Muscle of back (tissue), 3 donors: ENCODE measurements at regions not wholly inside any gene's neighbourhood (a gene's known extent, or its start where the extent isn't known, plus 50 kb on each side); places are given as distances from the start of the nearest gene placed in this dataset.
A peak's percentile ranks its signal among the peaks of the same experiment; 100 is the strongest.

ENCODE experiments used
- DNase-seq, 3 donors: peaks; one replicate each; pipeline versions ENCODE4 v3.0.0 to v3.0.0-alpha.2; 2013

DNA sequence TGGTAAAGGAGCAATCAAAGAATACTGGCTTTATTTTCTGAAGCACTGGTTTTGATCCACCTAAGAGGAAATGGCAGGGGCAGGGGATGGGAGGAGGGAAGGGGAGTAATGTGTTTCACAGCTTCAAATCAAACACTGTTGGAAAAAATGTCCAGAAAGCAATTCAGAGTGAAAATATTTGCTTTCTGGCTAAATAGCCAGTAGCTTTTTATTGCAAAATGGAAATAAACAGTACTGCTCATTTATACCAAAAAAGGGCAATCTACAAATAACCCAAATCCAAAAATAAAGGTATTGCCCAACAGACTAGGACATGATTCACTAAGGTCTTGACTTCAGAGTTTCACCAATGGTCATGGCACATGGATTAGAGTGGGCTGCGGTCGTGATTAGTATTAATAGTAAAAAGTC lies 279.3 kb upstream of the THBS1 start:
- peak in 1 of 3 donors; percentile 36 for DNase-seq

DNA sequence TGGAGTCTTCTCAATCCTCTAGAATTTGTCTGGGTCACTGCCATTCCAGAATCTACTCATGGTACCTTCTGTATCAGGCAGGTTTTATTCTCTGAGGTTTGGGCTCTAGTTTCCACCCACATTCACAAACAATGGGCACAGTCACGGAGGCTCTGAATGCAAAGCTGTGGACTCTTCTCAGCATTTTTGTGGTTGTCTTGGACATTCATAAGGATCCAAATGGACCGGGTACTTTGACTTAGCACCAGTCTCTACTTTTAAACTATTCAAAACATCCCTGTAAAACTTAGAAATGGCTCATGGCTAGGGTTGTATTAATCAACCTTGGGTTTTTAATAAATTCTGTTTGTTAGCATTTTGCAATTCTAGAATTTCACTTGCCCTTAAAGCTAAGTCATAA lies 277.9 kb upstream of the THBS1 start:
- no peak for DNase-seq

DNA sequence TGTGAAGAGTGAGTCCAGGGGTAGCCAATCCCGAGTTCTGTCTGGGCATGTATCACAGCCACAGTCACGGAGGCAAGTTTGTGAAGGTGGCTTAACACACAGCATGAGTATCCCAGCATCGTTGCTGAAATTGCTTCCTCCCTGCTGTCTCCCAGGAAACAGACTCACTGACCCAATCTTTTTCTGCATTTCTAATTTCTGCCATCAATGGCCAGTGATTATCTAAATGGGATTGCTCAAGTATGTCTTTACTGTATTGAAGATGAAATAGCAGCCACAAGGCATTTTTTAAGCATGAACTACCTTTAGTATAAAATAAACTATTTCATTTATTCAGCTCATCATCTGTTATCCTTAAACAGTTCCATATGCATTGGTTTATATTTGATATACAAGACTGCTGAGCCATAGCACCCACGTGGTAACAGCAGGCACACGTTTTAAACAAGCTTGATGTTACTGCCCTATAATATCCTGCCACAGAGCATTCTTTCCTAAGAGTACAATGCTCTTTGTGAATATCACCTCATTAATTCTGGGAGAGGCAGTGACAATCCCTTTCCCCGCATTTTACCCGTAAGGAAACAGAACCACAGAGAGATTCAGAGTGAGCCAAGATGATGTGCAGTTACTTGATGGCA lies 276.6 kb upstream of the THBS1 start:
- peak in 1 of 3 donors; percentile 93 for DNase-seq

- DNase-seq, result no peak
These were observed 275.7 kb upstream of the THBS1 start for GRCh38 chr15:39304931-39305728.

DNA sequence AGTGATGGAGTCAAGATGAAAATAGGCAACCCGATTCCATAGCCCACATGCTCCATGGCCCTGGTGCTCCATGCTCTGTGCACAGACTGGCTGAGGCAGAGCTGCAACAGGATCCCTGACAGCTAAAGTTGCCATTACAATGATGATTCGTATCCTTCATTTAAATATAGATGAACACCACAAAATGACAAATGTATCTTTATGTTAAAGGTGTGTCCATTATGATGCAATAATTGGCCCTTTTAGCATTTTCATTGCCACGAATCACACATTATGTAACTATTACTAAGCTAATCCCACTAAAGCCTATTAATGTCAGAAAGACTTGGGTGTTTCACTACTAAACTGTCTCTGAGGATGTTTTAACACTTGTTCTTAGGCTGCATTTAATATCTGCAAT lies 270.2 kb upstream of the THBS1 start:
- DNase-seq, result no peak

DNA sequence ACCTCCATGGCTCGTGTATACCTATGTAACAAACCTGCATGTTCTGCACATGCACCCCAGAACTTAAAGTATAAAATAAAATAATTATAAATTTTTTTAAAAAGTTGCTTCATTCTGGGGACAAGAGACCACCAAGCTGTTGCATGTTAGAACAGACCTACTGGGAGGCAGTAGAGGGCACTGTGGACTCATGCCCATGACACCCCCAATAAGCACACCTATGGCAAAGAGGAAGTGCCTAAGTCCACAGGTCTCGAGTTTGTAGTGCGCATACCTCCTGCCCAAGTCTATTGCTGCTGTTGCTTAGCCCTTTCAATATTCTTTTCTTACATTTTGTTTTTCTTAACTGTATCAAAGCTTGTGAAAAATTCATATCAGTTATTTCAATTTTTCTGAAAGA lies 267.9 kb upstream of the THBS1 start:
- no peak for DNase-seq

GRCh38 chr15:39313467-39313866 lies 267.4 kb upstream of the THBS1 start:
- DNase-seq, result no peak

DNA sequence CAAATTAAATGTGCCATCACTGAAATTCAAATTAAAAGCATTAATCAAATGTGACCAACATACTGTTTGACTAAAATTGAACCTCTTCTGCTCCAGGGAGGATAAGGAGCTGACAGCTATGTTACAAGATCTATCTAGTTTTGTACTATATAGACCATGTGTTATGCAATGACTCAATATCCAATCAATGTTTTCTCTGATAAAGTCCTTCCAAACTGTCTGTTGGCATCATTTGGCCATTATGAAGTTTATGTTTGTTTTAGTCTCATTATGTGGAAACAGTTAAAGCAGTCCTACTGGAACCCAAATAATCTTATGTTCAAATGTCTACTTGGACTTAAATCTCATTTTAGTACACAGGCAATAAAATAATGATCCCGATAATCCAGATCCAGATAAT lies 267.0 kb upstream of the THBS1 start:
- DNase-seq, result no peak

GRCh38 chr15:39315206-39315850 lies 265.6 kb upstream of the THBS1 start:
- DNase-seq, result no peak

DNA sequence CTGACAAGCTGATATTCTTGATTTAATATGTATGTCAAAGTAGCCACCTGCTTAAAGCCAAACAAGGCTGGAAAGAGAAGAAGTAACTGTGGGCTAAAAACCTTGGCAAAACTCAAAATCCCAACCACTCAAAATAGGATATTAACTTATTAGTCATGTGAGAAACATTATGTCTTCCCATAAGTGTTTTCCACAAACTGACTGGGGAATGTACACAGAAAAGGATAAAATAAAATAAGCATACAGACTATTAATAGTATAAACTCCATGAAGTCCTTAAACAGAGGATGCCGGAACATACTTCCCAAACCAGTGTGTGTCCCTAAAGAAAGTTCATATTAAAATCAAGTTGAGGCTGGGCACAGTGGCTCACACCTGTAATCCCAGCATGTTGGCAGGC lies 263.7 kb upstream of the THBS1 start:
- no peak for DNase-seq

GRCh38 chr15:39318231-39318630 lies 262.6 kb upstream of the THBS1 start:
- no peak for DNase-seq

DNA sequence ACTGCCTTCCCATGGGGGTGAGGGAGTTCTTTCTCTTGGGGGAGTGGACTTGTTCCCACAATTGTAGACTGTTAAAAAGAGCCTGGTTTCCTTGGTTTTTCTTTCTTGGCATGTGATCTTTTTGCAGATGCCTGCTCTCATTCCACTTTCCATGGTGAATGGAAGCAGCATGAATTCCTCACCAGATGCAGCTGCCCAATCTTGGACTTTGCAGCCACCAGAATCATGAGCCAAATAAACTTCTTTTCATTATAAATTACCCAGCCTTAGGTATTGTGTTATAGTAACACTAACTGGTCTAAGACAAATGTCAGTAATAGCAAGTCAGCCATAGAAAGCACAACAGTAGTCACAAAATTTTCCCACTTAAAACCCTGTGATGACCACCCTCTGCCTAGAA lies 260.5 kb upstream of the THBS1 start:
- DNase-seq, result no peak

DNA sequence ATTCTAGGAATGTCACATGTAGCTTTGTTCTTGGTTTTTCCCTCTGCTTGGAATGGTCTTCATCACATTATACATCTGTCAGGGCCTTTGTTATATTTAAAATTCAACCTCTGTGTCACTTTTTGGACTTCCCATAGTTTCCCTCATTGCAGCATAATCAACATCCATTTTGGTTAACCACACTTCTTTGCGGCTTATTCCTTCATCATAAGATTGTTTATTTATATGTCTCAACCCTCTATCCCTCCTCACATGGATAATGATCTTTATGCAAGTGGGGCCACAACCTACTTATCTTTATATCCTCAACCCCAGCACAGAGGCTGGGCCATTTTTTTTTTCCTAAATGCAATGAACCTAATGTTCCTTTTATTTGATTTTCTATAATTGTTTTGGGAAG lies 260.0 kb upstream of the THBS1 start:
- DNase-seq, result no peak

GRCh38 chr15:39321977-39322376 lies 258.9 kb upstream of the THBS1 start:
- peak in 1 of 3 donors; percentile 66 for DNase-seq

- DNase-seq, result no peak
These were observed 257.7 kb upstream of the THBS1 start for GRCh38 chr15:39323157-39323556.

DNA sequence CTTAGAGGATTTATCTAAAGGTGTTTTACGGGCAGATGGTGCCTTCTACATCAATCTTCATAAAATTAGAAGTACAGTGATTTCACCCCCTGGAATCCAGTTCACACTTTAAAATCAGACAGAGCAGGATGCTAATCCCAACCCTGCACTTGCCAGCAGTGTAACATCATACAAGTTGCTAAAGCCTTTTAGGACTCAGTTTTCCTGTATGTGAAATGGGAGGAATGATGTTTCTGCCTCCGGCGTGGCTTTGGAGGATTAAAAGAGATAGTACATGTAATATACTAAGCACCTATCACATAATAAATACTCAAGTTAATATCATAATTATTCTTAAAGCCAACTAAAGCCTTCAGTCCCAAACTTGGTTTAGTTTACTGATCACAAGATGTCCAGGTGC lies 257.2 kb upstream of the THBS1 start:
- DNase-seq, result no peak

DNA sequence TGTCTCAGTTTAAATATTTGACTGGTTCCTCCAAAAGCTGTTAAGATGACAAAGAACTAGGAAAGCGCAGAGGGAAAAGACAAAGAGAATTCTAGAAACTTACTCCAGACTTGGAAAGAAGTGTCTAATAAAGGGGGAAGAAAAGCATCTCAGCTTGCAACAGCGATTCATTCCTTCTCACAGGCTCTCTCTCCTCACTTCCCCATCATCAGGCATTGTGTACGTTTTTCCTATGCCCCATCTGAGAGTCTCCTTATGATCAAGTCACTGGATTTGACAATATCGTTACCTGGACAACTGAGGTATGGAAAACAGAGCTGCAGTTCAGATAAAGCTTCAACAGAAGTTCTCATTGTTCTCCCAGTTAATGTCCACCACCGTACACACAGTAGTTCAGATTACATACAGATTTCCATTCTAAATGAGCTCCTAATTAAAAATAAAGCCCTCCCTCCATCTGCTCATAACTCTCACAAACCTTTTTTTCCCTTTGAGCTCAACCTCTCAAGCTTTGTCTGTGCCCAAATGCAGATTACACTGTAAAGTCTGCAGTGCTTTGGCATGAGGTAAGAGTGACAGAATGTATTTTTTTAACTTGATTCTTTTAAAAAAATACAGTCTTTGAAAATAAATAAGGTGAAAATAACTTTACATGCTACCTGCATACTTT lies 254.4 kb upstream of the THBS1 start:
- no peak for DNase-seq

DNA sequence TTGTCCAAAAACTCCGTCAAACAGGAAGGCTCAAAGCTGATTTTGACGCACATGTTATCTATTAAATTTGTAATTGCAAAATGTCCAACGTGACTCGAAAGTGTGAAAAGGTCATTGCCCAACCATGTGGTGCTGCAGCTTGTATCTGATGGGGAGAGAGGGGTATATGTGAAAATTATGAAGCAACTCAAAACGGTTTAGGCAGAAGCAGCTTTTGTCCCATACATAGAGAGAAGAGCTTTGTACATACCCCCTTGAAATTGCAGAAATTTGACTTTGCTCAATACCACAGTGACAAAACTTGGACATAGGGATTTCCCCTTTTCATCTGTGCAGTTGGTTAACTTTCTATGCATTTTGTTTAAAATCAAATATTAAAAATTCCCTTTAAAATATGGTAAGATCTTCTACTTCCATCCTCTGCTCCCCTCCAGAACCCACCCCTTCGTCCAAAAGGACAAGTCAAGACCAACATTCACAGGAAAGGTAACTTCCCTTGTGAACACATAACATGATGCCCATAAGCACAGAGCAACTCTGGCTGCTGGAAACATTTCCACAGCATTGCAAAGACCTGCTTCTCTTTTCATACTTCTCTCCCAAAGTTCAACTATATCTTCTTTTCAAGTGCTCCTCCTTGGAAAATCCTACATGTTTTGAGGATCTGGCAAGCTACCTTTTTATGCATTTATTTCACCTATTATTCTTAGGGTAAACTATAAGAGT lies 253.7 kb upstream of the THBS1 start:
- DNase-seq, result no peak

GRCh38 chr15:39330061-39330460 lies 250.8 kb upstream of the THBS1 start:
- no peak for DNase-seq

GRCh38 chr15:39331584-39331983 lies 249.3 kb upstream of the THBS1 start:
- no peak for DNase-seq

DNA sequence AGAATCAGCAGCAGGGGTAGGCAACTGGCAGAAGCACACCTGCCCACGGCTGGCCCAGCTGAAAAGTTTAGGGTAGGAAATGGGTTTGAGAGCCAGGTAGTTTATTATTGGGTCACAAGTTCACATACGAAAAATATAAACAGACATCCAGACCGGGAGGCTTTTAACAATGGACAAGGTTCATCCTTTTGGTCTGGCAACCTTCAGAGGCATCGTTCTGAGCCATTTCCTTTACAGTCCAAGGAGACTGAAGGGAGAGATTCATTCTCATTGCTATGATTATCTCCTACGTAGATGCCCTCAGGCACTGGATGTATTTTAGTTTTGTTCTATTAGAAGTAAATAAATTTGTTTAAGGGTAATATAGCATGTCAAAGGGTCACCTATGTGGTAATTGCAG lies 248.0 kb upstream of the THBS1 start:
- no peak for DNase-seq

DNA sequence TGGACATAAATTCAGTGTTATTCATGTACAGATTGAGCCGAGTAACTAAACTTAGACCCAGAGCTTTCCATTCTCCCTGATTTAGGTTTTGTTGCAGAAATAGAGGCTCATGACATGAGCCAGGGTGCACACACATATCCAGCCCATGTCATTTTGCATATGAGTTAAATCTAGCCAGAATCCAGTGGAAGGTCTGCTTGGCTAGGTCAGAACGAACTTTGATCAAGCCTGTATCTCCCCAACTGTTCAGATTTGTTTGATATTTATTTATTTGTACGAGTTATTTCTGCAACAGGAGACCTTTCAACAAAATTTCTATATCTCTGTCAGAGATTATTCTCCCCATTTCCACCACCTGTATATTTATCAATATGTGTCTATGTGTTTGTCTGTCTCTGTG lies 247.5 kb upstream of the THBS1 start:
- DNase-seq, result no peak
